IPS DF 19.7 (cell line): ENCODE measurements at regions not wholly inside any gene's neighbourhood (a gene's known extent, or its start where the extent isn't known, plus 50 kb on each side); places are given as distances from the start of the nearest gene placed in this dataset.
A peak's percentile ranks its signal among the peaks of the same experiment; 100 is the strongest.

Experiments
- DNase-seq: peaks from one replicate; pipeline ENCODE4 v3.0.0-alpha.2; 2013; ENCODE audit warnings: low read depth, low spot score

- no peak for DNase-seq
These were observed 195.1 kb downstream of the C1D start for GRCh38 chr2:67867735-67868134.

DNA sequence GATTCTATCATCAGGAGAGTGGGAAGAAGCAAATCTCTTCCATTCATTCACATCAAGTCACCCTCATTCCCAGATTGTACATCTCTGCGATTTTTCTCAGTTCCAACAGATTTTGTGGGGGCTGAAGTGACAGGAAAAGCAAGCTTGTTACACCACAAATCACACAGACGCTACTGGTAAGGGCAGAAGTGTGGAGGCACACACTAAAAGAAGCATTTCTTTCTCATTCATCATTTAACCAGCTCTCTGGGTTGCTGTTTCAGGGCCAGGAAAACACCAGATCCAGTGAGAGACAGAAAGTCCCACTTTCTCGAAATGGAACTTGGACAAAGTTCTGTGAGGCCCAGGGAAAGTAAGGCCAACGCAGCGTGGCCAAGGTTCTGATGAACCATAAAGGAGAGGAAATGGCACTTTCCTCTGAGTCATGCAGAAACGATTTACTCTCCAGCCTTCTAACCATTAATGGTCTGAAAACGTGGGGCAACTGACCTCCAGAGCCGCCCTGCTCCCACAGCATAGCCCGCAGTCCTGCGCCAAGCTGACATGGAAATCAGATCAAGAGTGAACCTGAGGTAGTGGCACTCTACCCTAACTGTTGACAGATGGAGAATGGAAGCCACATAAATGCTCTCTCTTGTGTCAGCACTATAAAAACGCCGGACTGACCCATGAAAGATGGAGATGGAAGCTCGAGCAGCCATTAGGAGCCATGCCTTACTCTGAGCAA is 191.0 kb downstream of the C1D start:
- DNase-seq: no peak

GRCh38 chr2:67872481-67872880 is 190.3 kb downstream of the C1D start:
- DNase-seq: no peak

DNA sequence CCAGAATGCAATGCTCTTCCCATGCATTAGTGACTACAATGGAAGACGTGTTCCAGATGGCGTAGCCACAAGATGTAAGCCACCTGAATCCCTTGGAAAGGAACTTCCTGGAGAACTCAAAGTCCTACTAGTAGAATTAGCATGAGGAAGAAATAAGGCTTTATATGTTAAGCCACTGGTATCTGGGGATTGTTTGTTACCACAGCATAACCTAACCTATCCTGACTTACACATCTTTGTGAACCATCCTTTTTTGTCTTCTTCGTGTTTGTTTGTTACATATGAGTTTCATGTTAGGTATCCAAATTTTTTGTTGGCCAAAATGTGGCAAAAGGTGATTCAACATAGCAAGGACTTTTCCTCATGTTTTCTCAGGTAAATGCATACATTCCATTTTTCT is 188.9 kb downstream of the C1D start:
- DNase-seq: no peak

GRCh38 chr2:67876176-67876575 is 186.6 kb downstream of the C1D start:
- no peak for DNase-seq

DNA sequence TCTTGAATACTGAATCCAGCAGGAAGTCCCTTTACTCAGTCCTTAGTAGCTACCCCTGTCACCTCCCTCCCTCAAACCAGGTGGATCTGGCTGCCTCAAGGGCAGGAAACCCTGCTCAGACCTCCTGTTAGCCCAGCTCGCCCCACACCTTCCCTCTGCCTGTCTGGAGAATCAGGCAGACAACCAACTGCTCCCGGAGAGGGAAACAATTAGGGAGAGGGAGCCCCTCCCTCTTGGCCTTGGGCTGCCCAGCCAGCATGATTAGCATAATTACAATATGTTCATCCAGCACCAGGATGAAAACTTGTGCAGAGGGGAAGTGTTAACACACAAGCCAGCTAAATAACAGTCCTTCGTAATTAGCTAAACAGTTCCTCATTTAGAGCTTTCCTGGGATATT is 185.5 kb downstream of the C1D start:
- DNase-seq: no peak

- no peak for DNase-seq
These were observed 184.1 kb downstream of the C1D start for GRCh38 chr2:67878743-67879142.

- DNase-seq: no peak
These were observed 183.1 kb downstream of the C1D start for GRCh38 chr2:67879586-67880290.

- no peak for DNase-seq
These were observed 182.5 kb downstream of the C1D start for GRCh38 chr2:67880291-67880761.

DNA sequence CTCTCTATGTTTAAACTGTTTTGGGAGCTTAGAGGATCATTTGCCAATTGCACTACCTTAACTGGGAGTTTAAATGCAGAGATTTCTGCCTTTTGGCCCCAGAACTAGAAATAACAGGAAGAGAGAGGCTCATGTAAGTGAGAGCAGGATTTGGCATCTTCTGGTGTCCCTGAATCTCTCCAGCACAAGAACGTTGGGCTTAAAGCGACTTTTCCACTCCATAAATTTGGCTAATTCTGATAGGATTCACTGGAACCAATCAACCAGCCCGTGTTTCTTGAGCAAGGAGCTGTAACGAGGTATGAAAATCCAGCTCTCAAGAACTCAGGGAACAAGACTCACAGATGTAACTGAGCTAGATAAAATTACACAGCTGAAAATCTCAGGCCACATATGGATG is 181.0 kb downstream of the C1D start:
- DNase-seq: no peak

DNA sequence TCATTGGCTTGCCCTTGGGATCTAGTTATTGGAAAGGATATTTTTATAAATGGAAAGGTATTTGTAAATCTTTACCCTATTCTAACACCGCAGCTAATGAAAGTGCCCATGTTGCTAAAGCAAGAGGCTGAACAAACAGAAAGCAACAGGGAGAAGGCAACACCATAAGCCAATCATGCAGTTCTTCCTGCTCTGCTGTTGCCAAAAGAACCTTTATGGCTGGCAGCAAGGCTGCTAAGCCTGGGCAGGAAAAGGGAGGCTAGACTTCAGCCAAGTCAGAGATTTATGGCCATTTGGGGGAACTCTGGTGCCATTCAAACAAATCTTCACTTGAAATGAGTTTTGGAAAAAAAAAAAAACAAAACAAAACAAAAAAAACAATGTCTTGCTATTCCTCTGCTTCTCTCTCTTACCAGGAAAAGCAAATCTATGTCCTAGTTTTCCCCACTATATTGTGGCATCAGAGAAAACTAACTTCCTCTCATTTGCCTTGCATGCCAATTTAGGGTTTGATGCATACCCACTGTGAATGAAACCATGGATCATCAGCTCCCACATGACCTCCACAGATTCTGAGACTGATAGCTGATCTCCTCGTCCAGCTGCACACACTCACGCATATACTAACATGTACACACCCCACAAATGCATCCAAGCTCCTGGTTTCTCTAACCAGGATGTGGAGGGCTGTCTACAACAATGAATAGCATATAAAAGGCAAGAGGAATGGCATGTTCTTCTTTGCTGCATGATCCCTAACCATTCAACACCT is 179.3 kb downstream of the C1D start:
- DNase-seq: no peak

- no peak for DNase-seq
These were observed 174.3 kb downstream of the C1D start for GRCh38 chr2:67888351-67889005.

GRCh38 chr2:67889056-67889455 is 173.7 kb downstream of the C1D start:
- no peak for DNase-seq

DNA sequence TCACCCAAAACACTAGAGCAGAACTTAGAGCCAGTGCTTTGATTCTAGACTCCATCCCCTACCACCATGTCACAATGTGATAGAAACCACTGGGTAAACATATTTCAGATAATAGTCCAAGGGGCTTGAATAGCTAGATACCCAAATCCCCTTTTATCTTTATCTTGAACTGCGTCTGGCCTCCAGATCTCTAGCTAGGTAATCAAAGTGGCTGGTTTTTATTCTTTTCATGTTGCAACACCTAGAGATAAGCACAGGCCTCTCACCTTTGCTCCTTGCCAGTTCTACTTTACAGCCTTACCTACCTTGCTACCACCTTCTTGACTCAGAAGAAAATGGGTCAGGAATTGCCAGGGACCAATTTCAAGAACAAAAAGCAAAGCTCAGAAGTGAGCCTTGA is 171.2 kb downstream of the C1D start:
- DNase-seq: no peak

GRCh38 chr2:67892339-67892846 is 170.4 kb downstream of the C1D start:
- no peak for DNase-seq

- peak; percentile 60 for DNase-seq
These were observed 167.4 kb downstream of the C1D start for GRCh38 chr2:67895227-67895941.

DNA sequence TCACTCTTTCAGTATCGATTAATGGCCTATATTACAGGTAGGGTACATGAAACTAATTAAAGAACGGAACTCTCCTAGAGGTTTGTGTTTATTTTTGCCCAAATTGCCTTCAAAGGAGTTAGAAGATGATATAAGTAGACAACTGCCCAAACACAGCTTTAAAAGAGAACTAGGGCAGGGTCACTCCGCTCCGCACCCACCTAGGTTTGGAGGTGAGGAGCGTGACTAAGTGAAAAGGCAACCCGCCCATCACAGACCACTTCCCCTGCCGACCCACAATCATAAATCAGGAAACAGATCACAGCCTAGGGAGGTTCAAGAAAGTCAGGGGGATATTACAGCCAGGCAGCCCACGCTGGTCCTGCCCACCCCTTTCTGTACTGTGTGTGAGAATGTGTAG is 166.7 kb downstream of the C1D start:
- no peak for DNase-seq

DNA sequence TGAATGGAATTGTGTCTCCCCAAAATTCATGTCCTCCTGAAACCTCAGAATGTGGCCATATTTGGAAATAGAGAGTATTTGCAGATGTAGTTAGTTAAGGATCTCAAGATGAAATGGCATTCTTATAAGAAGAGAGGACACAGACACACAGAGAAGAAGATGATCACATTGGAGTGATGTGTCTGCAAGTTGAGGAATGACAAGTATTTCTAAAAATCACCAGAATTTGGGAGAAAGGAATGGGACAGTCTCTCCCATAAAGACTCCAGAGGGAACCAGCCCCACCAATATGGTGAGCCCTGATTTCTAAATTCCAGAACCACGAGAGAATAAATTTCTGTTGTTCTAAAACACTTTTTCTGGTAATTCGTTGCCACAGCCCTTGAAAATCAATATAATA is 166.3 kb downstream of the C1D start:
- DNase-seq: no peak

DNA sequence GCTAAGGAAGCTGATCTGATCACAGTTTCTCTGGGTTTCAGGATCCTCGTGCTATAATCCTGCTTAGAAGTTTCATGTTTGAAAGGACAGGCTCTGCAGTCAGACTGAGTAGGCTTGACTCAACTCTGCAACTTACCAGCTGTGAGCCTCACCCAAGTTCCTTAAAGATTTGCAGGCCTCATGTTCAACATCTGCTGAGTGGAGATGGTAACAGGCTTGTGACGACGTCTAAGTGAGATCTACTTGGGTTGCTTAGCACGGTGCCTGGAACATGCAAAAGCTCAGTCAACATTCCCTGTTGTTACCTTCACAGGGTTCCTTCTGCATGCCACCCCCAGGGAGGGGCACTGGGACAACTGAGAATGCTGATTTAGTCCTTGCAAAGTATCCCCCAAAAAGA is 164.2 kb downstream of the C1D start:
- no peak for DNase-seq

DNA sequence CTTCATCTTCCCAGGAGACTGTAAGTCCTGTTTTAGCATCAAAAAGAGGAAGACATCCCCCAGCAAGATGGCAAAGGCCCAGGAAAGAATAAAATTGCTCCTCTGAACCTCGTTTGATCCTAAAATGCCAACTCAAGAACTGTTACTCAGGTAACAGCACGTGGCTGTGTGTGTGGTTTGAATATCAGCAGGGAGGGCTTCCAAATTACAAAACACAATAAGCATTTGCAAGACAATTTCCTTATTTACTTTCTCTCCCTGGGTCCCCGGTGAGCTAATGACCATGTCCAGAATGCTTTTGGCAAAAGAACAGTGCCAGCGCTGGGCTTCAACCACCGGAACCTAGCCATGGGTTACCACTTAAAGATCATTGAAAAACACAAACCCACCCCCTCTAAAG is 163.6 kb downstream of the C1D start:
- no peak for DNase-seq

DNA sequence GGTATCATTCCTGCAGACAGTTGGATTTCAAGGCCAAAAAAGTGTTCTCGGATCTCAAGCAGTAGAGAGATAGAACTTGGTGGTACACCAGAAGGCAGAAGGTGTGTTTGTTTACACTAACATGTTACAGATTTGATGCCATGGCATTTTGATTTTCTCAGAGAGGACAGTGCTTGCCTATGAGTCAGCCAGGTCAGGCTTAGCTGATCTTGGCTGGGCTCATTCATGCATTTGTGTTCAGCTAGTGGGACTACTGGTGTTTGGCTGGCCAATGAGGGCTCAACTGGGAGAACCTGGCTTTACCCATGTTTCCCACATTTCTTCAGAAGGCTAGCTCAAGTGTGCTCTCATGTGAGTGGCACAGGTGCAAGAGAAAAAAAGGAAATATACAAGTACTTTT is 162.0 kb downstream of the C1D start:
- DNase-seq: no peak
